Testis (tissue), 2 donors: ENCODE measurements at regions not wholly inside any gene's neighbourhood (a gene's known extent, or its start where the extent isn't known, plus 50 kb on each side); places are given as distances from the start of the nearest gene placed in this dataset.

Source experiments
- DNase-seq: peaks from one replicate; pipeline ENCODE4 v3.0.0-alpha.2; 2019
- H3K27ac ChIP-seq, 2 donors: fragments of 200-600 bp; sonication (generic); one replicate each; pipeline ENCODE4 v1.5.1; 2019
- H3K27me3 ChIP-seq: fragments of 200-600 bp; sonication (generic); one replicate; pipeline ENCODE4 v1.5.1; 2019
- H3K36me3 ChIP-seq: fragments of 200-600 bp; sonication (generic); one replicate; pipeline ENCODE4 v1.5.1; 2017; ENCODE audit warnings: low read depth; ENCODE audit errors: missing control alignments
- H3K4me1 ChIP-seq: fragments of 200-600 bp; sonication (generic); one replicate; pipeline ENCODE4 v1.5.1; 2019
- H3K4me3 ChIP-seq, 2 donors: fragments of 200-600 bp; sonication (generic); one replicate each; pipeline ENCODE4 v1.5.1; 2017 to 2019
- H3K9me3 ChIP-seq: fragments of 200-600 bp; sonication (generic); one replicate; pipeline ENCODE4 v1.5.1; 2017
- POLR2A ChIP-seq: fragments of 450-650 bp; IDR thresholded peaks from one replicate; pipeline ENCODE4 v1.6.1; 2017; ENCODE audit warnings: antibody characterized with exemption, mild to moderate bottlenecking, moderate library complexity
- WGBS, 2 donors: methylation state at CpG; one replicate each; pipeline ENCODE4 v1.1.5; 2018; 5-methylcytosine and 5-hydroxymethylcytosine counted together
- intact Hi-C: fragments of 100-400 bp; cut with DNase I; formaldehyde crosslinking; loops from one replicate; pipeline ENCODE4 v1.15.1; 2023; ENCODE audit warnings: low total_unique reads
- TF ChIP-seq, protein P1 (sequence below), 3 experiments: fragments of 450-650 bp in 2 of 3; fragments of 200-600 bp in 1 of 3; sonication (generic) in 1 of 3; IDR thresholded peaks; one replicate each; pipeline ENCODE4 v1.5.1; 2016 to 2019; ENCODE audit warnings: antibody characterized with exemption in 3 of 3, mild to moderate bottlenecking in 2 of 3, moderate library complexity in 1 of 3

DNA sequence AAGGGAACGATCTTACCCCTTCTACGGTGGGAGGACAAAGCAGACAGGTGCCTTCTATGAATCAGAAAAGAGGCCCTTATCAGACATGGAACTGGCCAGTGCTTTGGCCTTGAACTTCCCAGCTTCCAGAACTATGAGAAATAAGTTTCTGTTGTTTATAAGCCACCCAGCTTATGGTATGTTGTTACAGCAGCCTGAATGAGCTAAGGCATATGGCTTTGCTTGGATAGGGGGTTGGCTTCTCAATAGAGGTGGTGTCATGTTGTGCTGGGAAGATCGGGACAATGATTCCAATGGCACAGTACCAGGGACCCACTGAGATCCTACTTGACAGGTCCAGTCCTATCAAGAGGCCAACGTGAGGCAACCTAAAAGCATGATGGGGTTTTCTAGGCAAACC lies 183.4 kb upstream of the BMPER start:
- H3K9me3 ChIP-seq: no peaks in the 10 kb centered on the region
- no peaks in the 10 kb centered on the region for H3K4me1 ChIP-seq
- intact Hi-C loops: no loop called here
- H3K27me3 ChIP-seq: no peaks in the 10 kb centered on the region
- DNase-seq: no peak
- WGBS, 2 donors: 80 to 88% methylated on average over 4 of the region's 4 CpGs
- no peaks in the 10 kb centered on the region for H3K36me3 ChIP-seq
- TF ChIP-seq, protein P1, sequence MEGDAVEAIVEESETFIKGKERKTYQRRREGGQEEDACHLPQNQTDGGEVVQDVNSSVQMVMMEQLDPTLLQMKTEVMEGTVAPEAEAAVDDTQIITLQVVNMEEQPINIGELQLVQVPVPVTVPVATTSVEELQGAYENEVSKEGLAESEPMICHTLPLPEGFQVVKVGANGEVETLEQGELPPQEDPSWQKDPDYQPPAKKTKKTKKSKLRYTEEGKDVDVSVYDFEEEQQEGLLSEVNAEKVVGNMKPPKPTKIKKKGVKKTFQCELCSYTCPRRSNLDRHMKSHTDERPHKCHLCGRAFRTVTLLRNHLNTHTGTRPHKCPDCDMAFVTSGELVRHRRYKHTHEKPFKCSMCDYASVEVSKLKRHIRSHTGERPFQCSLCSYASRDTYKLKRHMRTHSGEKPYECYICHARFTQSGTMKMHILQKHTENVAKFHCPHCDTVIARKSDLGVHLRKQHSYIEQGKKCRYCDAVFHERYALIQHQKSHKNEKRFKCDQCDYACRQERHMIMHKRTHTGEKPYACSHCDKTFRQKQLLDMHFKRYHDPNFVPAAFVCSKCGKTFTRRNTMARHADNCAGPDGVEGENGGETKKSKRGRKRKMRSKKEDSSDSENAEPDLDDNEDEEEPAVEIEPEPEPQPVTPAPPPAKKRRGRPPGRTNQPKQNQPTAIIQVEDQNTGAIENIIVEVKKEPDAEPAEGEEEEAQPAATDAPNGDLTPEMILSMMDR (IDR thresholded peaks at IDR 0.05): no peak
- no peak for TF ChIP-seq POLR2A
- H3K27ac ChIP-seq: no peak overlapping the region
- no peak overlapping the region for H3K4me3 ChIP-seq

DNA sequence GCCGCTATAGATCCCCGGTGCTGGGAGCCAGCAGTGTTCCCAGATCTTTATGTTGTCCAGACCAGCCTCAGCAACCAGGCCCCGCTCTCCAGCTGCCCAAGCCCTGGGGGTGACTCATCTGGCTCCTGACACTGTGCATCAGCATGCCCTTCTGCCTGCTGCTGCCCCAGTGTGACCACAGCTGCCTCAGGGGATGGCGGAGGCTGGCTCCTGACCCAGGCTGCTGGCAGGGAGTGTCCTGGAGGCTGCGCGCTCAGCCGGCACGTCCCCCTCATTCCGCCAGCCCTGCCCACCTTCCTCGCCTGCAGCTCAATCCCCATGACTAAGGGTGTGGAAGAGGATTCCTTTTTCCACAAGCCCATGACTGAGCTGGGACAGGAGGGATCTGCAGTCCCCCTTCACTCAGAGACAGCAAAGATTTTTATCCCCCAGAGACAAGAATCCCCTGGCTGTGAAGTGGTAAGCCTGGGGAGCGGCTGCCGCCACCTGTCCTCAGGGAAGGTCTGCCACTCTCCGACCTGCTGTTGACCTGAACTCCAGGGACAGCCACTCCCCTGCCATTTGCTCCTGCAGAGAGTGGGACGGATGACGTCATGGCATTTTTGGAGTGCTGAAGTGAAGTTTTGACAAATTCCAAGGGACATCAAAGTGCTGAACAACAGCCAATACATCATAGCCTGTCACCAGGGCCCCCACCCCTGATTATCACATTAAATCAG lies 182.8 kb upstream of the BMPER start:
- DNase-seq: peak; percentile 52
- Histone ChIP-seq H3K27me3 (no peaks in the 10 kb centered on the region), H3K9me3 (no peaks in the 10 kb centered on the region), H3K27ac (no peak overlapping the region), H3K4me3 (no peak overlapping the region), H3K36me3 (no peaks in the 10 kb centered on the region), H3K4me1 (no peaks in the 10 kb centered on the region)
- intact Hi-C loops: no loop called here
- WGBS, 2 donors: 77 to 90% methylated on average over 11 to 14 of the region's 15 CpGs
- no peak for TF ChIP-seq POLR2A
- TF ChIP-seq, protein P1 (IDR thresholded peaks at IDR 0.05): no peak

DNA sequence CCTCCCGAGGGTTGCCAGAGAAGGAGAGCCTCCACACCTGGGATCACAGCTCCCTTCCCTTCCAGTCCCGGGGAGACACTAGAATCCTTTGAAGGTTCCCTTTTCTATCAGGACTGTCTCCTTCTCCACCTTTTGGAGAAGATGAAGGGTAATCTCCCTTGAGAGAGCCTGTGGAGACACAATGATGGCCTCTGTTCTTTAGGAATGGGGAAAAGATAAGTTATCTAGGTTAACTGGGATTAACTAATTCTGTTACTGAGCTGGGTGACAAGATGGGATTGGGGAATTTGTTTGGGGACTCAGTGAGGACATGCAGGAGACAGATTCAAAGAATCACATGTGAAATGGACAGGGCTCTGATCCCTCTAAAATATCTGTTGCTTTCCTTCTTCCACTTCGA lies 181.1 kb upstream of the BMPER start:
- no peak for DNase-seq
- TF ChIP-seq POLR2A: no peak
- TF ChIP-seq, protein P1 (IDR thresholded peaks at IDR 0.05): no peak
- Histone ChIP-seq H3K4me3 (no peak overlapping the region), H3K4me1 (no peaks in the 10 kb centered on the region), H3K27me3 (no peaks in the 10 kb centered on the region), H3K36me3 (no peaks in the 10 kb centered on the region), H3K27ac (no peak overlapping the region), H3K9me3 (no peaks in the 10 kb centered on the region)
- whole genome bisulfite sequencing, 2 donors: 82 to 93% methylated on average over 3 of the region's 3 CpGs
- intact Hi-C loops: no loop called here

DNA sequence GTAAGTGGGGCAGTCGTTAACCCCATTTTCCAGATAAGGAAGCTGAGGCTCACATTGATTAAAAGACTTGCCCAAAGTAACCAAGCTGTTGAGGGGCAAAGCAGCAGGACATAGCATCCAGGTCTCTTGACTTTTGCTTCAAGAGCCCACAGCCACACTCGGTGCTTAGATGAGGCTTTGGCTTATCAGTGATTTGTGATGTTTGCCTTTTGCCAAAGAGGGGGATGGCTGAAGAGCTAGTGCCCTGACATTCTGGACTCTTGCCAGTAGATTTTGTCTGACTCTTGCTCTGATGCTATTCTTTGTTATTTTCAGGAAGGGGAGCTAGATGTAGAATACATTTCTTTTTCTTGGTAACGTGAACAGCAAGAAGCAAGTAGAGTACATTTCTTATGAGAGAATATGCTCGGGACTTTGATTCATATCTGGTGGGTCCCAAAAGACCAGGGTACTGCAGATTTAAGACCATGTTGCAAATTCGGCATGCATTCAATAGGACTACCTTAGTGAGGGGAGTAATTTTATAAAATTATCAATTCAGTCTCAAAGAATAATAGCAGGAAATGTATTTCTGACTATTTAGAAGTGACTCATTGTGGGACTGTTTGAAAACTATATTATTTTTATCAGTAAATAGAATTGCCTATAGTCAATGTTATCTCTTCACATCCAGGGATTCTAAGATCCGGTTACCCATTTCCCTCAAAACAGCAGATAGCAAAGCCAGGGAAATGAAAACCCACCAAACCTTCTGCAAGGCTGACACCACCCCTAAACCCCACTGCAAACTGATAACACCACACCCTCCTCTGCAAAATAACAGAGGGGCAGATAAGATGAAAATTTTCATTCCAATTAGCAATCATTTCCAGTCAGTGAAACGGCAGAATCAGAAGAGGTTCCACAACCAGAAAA lies 180.0 kb upstream of the BMPER start:
- 72 to 84% methylated on average over 7 of the region's 7 CpGs for WGBS, 2 donors

More for the DNA sequence above, 180.0 kb upstream of the BMPER start:
- TF ChIP-seq POLR2A: no peak
- TF ChIP-seq, protein P1 (IDR thresholded peaks at IDR 0.05): no peak
- intact Hi-C loops: no loop called here
- Histone ChIP-seq H3K4me1 (no peaks in the 10 kb centered on the region), H3K27me3 (no peaks in the 10 kb centered on the region), H3K27ac (no peak overlapping the region), H3K9me3 (no peaks in the 10 kb centered on the region), H3K36me3 (no peaks in the 10 kb centered on the region), H3K4me3 (no peak overlapping the region)
- no peak for DNase-seq
